Osteoblast (primary cell): ENCODE measurements at regions not wholly inside any gene's neighbourhood (a gene's known extent, or its start where the extent isn't known, plus 50 kb on each side); places are given as distances from the start of the nearest gene placed in this dataset.

Experiments used
- DNase-seq: peaks from one replicate; pipeline ENCODE4 v3.0.0; 2011; ENCODE audit warnings: low spot score, mixed read lengths; ENCODE audit not compliant: insufficient read length; ENCODE audit errors: missing footprints
- H2AFZ ChIP-seq: 2 replicates; pipeline ENCODE4 v1.6.0; 2011; ENCODE audit warnings: mild to moderate bottlenecking, low read length
- H3K27ac ChIP-seq: 2 replicates; pipeline ENCODE4 v1.5.1; 2011; ENCODE audit warnings: mild to moderate bottlenecking, low read depth, low read length, moderate library complexity
- H3K27me3 ChIP-seq: 2 replicates; pipeline ENCODE4 v1.6.0; 2012; ENCODE audit warnings: mild to moderate bottlenecking, control low read depth, inconsistent platforms, low read length, moderate library complexity; ENCODE audit not compliant: insufficient read depth
- H3K36me3 ChIP-seq: 2 replicates; pipeline ENCODE4 v1.5.1; 2011; ENCODE audit warnings: mild to moderate bottlenecking, low read length, control low read depth, moderate library complexity; ENCODE audit not compliant: insufficient read depth
- H3K4me1 ChIP-seq: 2 replicates; pipeline ENCODE4 v1.5.1; 2011; ENCODE audit warnings: mild to moderate bottlenecking, low read length, control low read depth, moderate library complexity; ENCODE audit not compliant: insufficient read depth
- H3K4me2 ChIP-seq: 2 replicates; pipeline ENCODE4 v1.6.0; 2011; ENCODE audit warnings: mild to moderate bottlenecking, low read length; ENCODE audit not compliant: insufficient read depth
- H3K4me3 ChIP-seq: fragments of 200-600 bp; sonication (generic); 3 replicates; pipeline ENCODE4 v1.5.1; 2012; ENCODE audit warnings: mild to moderate bottlenecking, low read length, inconsistent platforms; ENCODE audit not compliant: insufficient read depth
- H3K79me2 ChIP-seq: 2 replicates; pipeline ENCODE4 v1.6.0; 2012; ENCODE audit warnings: mild to moderate bottlenecking, low read length, control low read depth, inconsistent platforms; ENCODE audit not compliant: insufficient read depth
- H3K9me3 ChIP-seq: 2 replicates; pipeline ENCODE4 v1.5.1; 2011; ENCODE audit warnings: low read depth, low read length, control low read depth
- H4K20me1 ChIP-seq: 2 replicates; pipeline ENCODE4 v1.6.0; 2012; ENCODE audit warnings: mild to moderate bottlenecking, low read length, control low read depth; ENCODE audit not compliant: insufficient read depth
- CTCF ChIP-seq: IDR thresholded peaks from 2 replicates; pipeline ENCODE4 v1.5.1; 2011; ENCODE audit warnings: mild to moderate bottlenecking, low read depth, low read length, moderate library complexity; ENCODE audit errors: extremely low read depth

- H3K9me3 ChIP-seq, result no peaks in the 10 kb centered on the region
- H3K4me1 ChIP-seq, result no peaks in the 10 kb centered on the region
- no peak overlapping the region for H3K27ac ChIP-seq
- H3K4me3 ChIP-seq, result no peak overlapping the region
- no peak overlapping the region for H3K4me2 ChIP-seq
- H3K36me3 ChIP-seq, result no peaks in the 10 kb centered on the region
- H3K79me2 ChIP-seq, result no peaks in the 10 kb centered on the region
- H4K20me1 ChIP-seq, result no peaks in the 10 kb centered on the region
- no peak for TF ChIP-seq CTCF
- H3K27me3 ChIP-seq, result no peaks in the 10 kb centered on the region
- H2AFZ ChIP-seq, result no peak overlapping the region
- no peak for DNase-seq
Measured at GRCh38 chr10:10361301-10361885, 656.3 kb upstream of the CELF2 start.

GRCh38 chr10:10362800-10363199 lies 654.9 kb upstream of the CELF2 start:
- H3K4me2 ChIP-seq, result no peak overlapping the region
- no peak overlapping the region for H3K4me3 ChIP-seq
- H3K9me3 ChIP-seq, result no peaks in the 10 kb centered on the region
- no peaks in the 10 kb centered on the region for H3K79me2 ChIP-seq
- DNase-seq, result no peak
- H3K4me1 ChIP-seq, result no peaks in the 10 kb centered on the region
- H2AFZ ChIP-seq, result no peak overlapping the region
- H4K20me1 ChIP-seq, result no peaks in the 10 kb centered on the region
- no peaks in the 10 kb centered on the region for H3K27me3 ChIP-seq
- H3K36me3 ChIP-seq, result no peaks in the 10 kb centered on the region
- TF ChIP-seq CTCF, result no peak
- no peak overlapping the region for H3K27ac ChIP-seq

GRCh38 chr10:10363217-10363616 lies 654.5 kb upstream of the CELF2 start:
- H3K79me2 ChIP-seq, result no peaks in the 10 kb centered on the region

GRCh38 chr10:10364902-10365301 lies 652.8 kb upstream of the CELF2 start:
- H3K9me3 ChIP-seq, result no peaks in the 10 kb centered on the region
- no peaks in the 10 kb centered on the region for H3K79me2 ChIP-seq
- H3K4me2 ChIP-seq, result no peak overlapping the region
- H3K4me3 ChIP-seq, result no peak overlapping the region
- no peak overlapping the region for H2AFZ ChIP-seq
- no peak for DNase-seq
- H3K36me3 ChIP-seq, result no peaks in the 10 kb centered on the region
- H3K27me3 ChIP-seq, result no peaks in the 10 kb centered on the region
- no peak for TF ChIP-seq CTCF
- no peaks in the 10 kb centered on the region for H4K20me1 ChIP-seq
- H3K27ac ChIP-seq, result no peak overlapping the region
- no peaks in the 10 kb centered on the region for H3K4me1 ChIP-seq

More at GRCh38 chr10:10363217-10363616, 654.5 kb upstream of the CELF2 start:
- H3K36me3 ChIP-seq, result no peaks in the 10 kb centered on the region
- no peak overlapping the region for H2AFZ ChIP-seq
- no peak for DNase-seq
- no peak for TF ChIP-seq CTCF
- no peak overlapping the region for H3K27ac ChIP-seq
- H3K9me3 ChIP-seq, result no peaks in the 10 kb centered on the region
- no peaks in the 10 kb centered on the region for H3K4me1 ChIP-seq
- H3K4me3 ChIP-seq, result no peak overlapping the region
- H3K27me3 ChIP-seq, result no peaks in the 10 kb centered on the region
- no peaks in the 10 kb centered on the region for H4K20me1 ChIP-seq
- no peak overlapping the region for H3K4me2 ChIP-seq
